ENCODE measurements at regions not wholly inside any gene's neighbourhood (a gene's known extent, or its start where the extent isn't known, plus 50 kb on each side); places are given as distances from the start of the nearest gene placed in this dataset.

- TF ChIP-seq CHD7 (IDR thresholded peaks at IDR 0.05; ENCODE audit: insufficient replicate concordance, low read length) = no peak
- TF ChIP-seq ZNF274 (IDR thresholded peaks at IDR 0.05; ENCODE audit: borderline replicate concordance, extremely low read depth, low read length) = no peak
Measured at GRCh38 chr12:61894168-61894567, 366.0 kb upstream of the USP15 start (continued).
